AG04449 (cell line): ENCODE measurements at regions not wholly inside any gene's neighbourhood (a gene's known extent, or its start where the extent isn't known, plus 50 kb on each side); places are given as distances from the start of the nearest gene placed in this dataset.
"Not testable (repeated sequence)": the region's sequence is repeated elsewhere in the genome, so short reads cannot be mapped to it uniquely, and the experiment has no call there.

Experiments used
- CTCF ChIA-PET: fragments of 350-600 bp; formaldehyde crosslinking; extraction: SDS; loops from one replicate; lab custom pipeline; 2021; ENCODE audit warnings: antibody characterized with exemption; lab: Yijun Ruan, JAX
- POLR2A ChIA-PET: fragments of 400-600, 350-600 bp; formaldehyde crosslinking; extraction: SDS; loops from one replicate; lab custom pipeline; 2020; ENCODE audit warnings: antibody characterized with exemption, inconsistent platforms; lab: Yijun Ruan, JAX
- DNase-seq: peaks from one replicate; pipeline ENCODE4 v3.0.0-alpha.2; 2010; ENCODE audit warnings: low read depth, low spot score
- H3K4me3 ChIP-seq: 2 replicates; pipeline ENCODE4 v1.5.1; 2011; ENCODE audit warnings: low read depth, mild to moderate bottlenecking, control low read depth, low read length
- TF ChIP-seq, protein P1 (sequence below): IDR thresholded peaks from one replicate; pipeline ENCODE4 v1.5.1; 2011; ENCODE audit warnings: mild to moderate bottlenecking, moderate library complexity, low read length, control low read depth, inconsistent platforms; ENCODE audit not compliant: insufficient read depth; ENCODE audit errors: missing control alignments

DNA sequence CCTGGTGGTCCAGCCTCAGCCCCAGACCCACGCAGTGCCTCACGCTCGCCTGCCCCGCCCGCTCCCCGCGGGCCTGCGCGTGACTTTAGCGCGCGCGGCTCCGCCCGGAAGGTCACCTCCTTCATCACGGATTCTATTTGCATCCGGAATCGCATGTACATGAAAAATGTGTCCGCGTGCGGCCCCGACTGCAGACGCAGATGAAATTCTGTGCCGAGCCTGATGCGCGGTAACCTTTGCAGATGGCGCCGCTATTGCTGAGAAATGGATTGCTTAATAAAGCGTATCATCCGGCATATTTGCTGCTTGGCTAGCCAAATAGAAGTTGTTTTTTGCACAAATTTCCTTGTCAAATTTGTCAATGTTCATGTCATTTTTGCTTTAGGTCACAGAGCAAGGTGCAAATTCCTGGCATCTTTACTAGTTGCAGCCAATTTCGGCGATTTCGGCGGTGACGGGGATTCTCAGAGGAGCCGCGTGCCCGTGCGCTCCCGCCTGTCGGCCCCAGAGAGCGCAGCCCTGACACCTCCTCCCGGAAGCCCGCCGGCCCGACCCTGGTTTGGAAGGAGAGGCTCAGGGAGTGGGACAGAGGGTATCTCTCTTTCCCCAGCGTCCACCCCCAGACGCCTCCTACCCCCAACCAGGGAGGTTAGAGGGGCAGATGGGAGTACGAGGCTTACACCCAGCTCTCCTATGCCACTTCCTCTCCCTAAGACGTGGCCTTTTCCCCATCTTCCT lies 85.9 kb upstream of the PAX2 start:
- TF ChIP-seq, protein P1, sequence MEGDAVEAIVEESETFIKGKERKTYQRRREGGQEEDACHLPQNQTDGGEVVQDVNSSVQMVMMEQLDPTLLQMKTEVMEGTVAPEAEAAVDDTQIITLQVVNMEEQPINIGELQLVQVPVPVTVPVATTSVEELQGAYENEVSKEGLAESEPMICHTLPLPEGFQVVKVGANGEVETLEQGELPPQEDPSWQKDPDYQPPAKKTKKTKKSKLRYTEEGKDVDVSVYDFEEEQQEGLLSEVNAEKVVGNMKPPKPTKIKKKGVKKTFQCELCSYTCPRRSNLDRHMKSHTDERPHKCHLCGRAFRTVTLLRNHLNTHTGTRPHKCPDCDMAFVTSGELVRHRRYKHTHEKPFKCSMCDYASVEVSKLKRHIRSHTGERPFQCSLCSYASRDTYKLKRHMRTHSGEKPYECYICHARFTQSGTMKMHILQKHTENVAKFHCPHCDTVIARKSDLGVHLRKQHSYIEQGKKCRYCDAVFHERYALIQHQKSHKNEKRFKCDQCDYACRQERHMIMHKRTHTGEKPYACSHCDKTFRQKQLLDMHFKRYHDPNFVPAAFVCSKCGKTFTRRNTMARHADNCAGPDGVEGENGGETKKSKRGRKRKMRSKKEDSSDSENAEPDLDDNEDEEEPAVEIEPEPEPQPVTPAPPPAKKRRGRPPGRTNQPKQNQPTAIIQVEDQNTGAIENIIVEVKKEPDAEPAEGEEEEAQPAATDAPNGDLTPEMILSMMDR: no peak
- DNase-seq: no peak
- ChIA-PET CTCF (no interaction called here), POLR2A (no interaction called here)
- H3K4me3 ChIP-seq: no peak overlapping the region

DNA sequence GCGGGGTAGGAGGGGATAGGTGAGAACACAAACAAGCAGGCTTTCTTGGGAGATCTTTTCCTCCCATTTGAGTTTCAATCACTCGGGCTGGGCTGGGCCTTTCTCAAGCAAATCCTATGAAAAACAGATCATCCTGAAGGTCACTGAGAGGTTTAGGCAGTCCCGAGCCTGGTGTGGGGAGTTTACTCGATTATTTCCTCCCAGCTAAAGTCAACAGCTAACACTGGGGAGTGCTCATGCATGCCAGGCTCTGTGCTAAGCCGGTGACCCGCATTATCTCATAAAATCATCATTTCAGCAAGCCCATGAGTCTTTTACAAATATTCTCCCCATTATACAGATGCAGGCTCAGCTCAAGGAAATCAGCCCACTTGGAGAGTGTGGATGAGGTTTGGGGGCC lies 85.0 kb upstream of the PAX2 start:
- DNase-seq: no peak
- CTCF ChIA-PET: no interaction called here
- POLR2A ChIA-PET: no interaction called here
- H3K4me3 ChIP-seq: no peak overlapping the region
- TF ChIP-seq, protein P1: no peak

DNA sequence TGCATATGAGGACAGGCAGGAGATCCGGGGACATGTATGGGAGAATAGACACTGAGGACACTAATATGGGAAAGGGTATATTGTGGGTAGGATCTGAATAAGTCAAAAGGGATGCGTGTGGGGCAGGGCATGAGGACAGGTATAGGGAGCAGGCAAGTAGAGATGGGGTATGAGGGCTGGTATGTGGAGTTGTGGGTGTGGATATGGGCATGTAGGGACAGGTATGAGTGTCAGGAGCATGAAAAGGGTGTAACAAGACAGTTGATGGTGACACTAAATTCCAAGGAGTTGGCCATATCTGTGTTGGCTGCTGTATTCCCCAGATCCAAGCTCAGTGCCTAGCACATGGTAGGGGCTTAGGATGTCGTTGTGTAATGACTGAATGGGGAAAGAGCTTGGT lies 84.4 kb upstream of the PAX2 start:
- H3K4me3 ChIP-seq: no peak overlapping the region
- ChIA-PET CTCF (no interaction called here), POLR2A (no interaction called here)
- TF ChIP-seq, protein P1: no peak
- DNase-seq: no peak

DNA sequence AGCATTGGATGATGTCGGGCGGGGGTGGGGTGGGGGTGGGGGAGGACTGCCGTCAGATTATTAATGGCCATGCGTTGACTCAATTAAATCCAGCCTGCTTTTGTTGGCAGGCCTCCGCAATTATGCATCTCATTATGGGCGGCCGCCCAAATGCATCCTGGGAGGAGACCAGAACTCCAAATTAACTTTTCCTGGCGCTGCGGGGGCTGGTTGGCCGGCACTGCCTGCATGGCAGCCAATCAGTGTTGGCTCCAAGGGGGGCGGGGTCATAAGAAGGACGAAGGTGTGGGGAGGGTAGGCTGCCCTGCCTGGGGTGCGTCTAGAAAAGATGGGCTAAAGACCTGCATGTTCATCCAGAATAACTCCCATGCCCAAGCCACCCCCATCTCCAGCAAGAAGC lies 83.9 kb upstream of the PAX2 start:
- DNase-seq: no peak
- H3K4me3 ChIP-seq: no peak overlapping the region
- ChIA-PET POLR2A (no interaction called here), CTCF (no interaction called here)
- TF ChIP-seq, protein P1: no peak

DNA sequence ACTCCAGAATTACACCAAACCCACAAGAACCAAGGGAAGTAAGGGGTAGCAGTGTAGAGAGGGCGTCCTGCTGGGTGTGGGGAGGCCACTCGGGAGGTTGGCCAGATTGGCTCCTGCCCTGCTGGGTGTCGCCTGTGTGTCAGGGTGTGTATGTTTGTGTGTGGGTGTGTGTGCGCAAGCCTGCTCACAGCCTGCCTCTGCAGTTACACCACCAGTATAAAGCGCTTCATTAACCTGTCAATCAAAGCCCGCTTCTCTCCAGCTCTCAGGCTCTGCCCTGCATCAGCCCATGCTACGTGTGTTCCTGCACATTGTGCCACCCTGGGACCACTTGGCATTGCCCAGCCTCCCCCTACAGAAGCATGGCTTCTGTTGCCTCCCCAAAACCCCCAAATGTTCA lies 83.3 kb upstream of the PAX2 start:
- H3K4me3 ChIP-seq: no peak overlapping the region
- DNase-seq: no peak
- ChIA-PET CTCF (no interaction called here), POLR2A (no interaction called here)
- TF ChIP-seq, protein P1: no peak

DNA sequence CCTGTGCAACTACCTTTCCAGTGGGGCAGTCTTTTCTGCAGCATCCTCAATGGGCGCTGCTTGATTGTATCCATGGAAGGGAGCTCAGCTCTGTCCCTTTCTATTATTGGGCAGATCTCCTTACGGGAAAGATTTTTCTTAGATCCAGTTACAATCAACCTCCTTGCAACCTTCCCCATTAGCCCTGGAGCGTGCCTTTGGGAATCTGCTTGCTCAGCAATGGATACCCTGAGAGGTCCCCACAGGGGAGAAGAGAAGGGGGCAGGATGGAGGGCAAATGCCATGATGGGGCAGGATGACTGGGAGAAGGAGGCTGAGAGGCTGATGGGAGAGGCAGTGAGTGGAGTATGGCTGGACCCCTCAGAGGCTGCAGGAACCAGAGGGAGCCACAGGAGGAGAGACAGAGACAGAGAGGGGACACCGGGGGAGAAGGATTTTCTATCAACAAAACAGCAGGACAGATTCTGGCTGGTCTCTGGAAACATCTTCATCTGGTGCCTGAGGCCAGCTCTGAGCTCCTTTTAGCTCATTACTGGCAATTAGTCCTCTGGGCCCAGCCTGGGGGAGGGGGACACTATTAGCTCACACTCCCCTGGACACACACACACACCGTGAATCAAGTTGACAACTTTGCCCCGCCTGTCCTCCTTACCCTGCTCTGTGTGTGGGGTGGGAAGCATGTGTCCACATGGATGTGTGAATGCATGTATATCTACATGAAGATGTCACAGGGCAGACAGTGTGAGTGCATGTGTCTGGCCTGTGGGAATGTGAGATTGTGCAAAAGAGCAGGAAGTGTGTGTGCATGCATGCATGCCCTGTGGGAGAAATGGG lies 80.8 kb upstream of the PAX2 start:
- H3K4me3 ChIP-seq: no peak overlapping the region
- TF ChIP-seq, protein P1: no peak
- POLR2A ChIA-PET: no interaction called here
- no peak for DNase-seq
- CTCF ChIA-PET: no interaction called here

DNA sequence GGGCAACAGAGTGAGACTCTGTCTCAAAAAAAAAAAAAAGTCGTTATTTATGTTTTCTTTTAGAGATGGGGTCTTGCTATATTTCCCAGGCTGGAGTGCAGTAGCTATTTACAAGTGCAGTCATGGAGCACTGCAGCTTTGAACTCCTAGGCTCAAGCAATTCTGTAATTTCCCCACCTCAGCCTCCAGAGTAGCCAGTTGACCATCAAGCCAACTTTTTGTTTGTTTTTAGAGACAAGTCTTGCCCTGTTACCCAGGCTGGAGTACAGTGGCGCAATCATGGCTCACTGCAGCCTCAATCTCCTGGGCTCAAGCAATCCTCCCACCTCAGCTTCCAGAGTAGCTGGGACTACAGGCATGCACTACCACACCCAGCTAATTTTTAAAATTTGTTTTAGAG lies 78.7 kb upstream of the PAX2 start:
- DNase-seq, H3K4me3 ChIP-seq, POLR2A ChIA-PET: not testable (repeated sequence)
- CTCF ChIA-PET: interaction anchor here (1.1 kb wide), 1 partner anchor 212 kb away, joined by 3 read pairs; no protein-coding TSS in a partner anchor
